NK-92 treated with Interleukin-12 subunit alpha and Interleukin-12 subunit beta, amount 100 ng/mL, for 24 hours (cell line): ENCODE measurements at regions not wholly inside any gene's neighbourhood (a gene's known extent, or its start where the extent isn't known, plus 50 kb on each side); places are given as distances from the start of the nearest gene placed in this dataset.
"Not testable (repeated sequence)": the region's sequence is repeated elsewhere in the genome, so short reads cannot be mapped to it uniquely, and the experiment has no call there.

Source experiments
- DNase-seq: peaks from one replicate; lab custom pipeline; 2025; lab: John Stamatoyannopoulos, UW

GRCh38 chr1:74818241-74818640 lies 85.3 kb downstream of the TYW3 start:
- no peak for DNase-seq

GRCh38 chr1:74818661-74819456 lies 85.9 kb downstream of the TYW3 start:
- DNase-seq, result no peak

GRCh38 chr1:74822851-74823401 lies 90.0 kb downstream of the TYW3 start:
- DNase-seq, result no peak

GRCh38 chr1:74824497-74825107 lies 91.7 kb downstream of the TYW3 start:
- no peak for DNase-seq

- no peak for DNase-seq
Measured at GRCh38 chr1:74830766-74831165, 97.8 kb downstream of the TYW3 start.

GRCh38 chr1:74834261-74834660 lies 101.3 kb downstream of the TYW3 start:
- DNase-seq, result no peak

- no peak for DNase-seq
Measured at GRCh38 chr1:74835051-74835450, 102.1 kb downstream of the TYW3 start.

- DNase-seq, result no peak
Measured at GRCh38 chr1:74842726-74843125, 109.8 kb downstream of the TYW3 start.

- no peak for DNase-seq
Measured at GRCh38 chr1:74847715-74848114, 114.8 kb downstream of the TYW3 start.

GRCh38 chr1:74853756-74854155 lies 120.8 kb downstream of the TYW3 start:
- no peak for DNase-seq

- no peak for DNase-seq
Measured at GRCh38 chr1:74856174-74856573, 123.2 kb downstream of the TYW3 start.

GRCh38 chr1:74857676-74858075 lies 124.7 kb downstream of the TYW3 start:
- DNase-seq, result no peak

- DNase-seq, result no peak
Measured at GRCh38 chr1:74858136-74858535, 125.2 kb downstream of the TYW3 start.

GRCh38 chr1:74861867-74862266 lies 128.9 kb downstream of the TYW3 start:
- DNase-seq, result no peak

GRCh38 chr1:74869702-74870101 lies 136.8 kb downstream of the TYW3 start:
- DNase-seq, result no peak

- DNase-seq, result not testable (repeated sequence)
Measured at GRCh38 chr1:74877366-74877765, 144.4 kb downstream of the TYW3 start.

GRCh38 chr1:74895411-74895810 lies 162.5 kb downstream of the TYW3 start:
- no peak for DNase-seq

- no peak for DNase-seq
Measured at GRCh38 chr1:74908131-74908530, 175.2 kb downstream of the TYW3 start.

- DNase-seq, result no peak
Measured at GRCh38 chr1:74908797-74909196, 175.8 kb downstream of the TYW3 start.

- no peak for DNase-seq
Measured at GRCh38 chr1:74913978-74914377, 181.0 kb downstream of the TYW3 start.

GRCh38 chr1:74933500-74933899 lies 200.5 kb downstream of the TYW3 start:
- no peak for DNase-seq

- no peak for DNase-seq
Measured at GRCh38 chr1:74935446-74935845, 198.7 kb upstream of the LHX8 start.

- no peak for DNase-seq
Measured at GRCh38 chr1:74937176-74937575, 197.0 kb upstream of the LHX8 start.
